22Rv1 (cell line): ENCODE measurements at regions not wholly inside any gene's neighbourhood (a gene's known extent, or its start where the extent isn't known, plus 50 kb on each side); places are given as distances from the start of the nearest gene placed in this dataset.

Experiments used
- H3K27ac ChIP-seq: fragments of 450-650 bp; 2 replicates; pipeline ENCODE4 v1.5.1; 2017
- CTCF ChIP-seq: fragments of 450-650 bp; IDR thresholded peaks from 2 replicates; pipeline ENCODE4 v1.5.1; 2017; ENCODE audit warnings: mild to moderate bottlenecking
- ZFX ChIP-seq: fragments of 450-650 bp; IDR thresholded peaks from 2 replicates; pipeline ENCODE4 v1.6.1; 2017; ENCODE audit warnings: antibody characterized with exemption, borderline replicate concordance

- TF ChIP-seq CTCF = no peak
- no peak for TF ChIP-seq ZFX
- H3K27ac ChIP-seq = no peak overlapping the region
Measured at GRCh38 chr4:138957302-138957701, 58.3 kb upstream of the NOCT start.

GRCh38 chr4:138954428-138954827 is 61.2 kb upstream of the NOCT start:
- no peak overlapping the region for H3K27ac ChIP-seq
- TF ChIP-seq CTCF (no peak), ZFX (no peak)

- H3K27ac ChIP-seq = no peak overlapping the region
- TF ChIP-seq CTCF = no peak
- no peak for TF ChIP-seq ZFX
Measured at GRCh38 chr4:138953961-138954371, 61.6 kb upstream of the NOCT start.

- TF ChIP-seq CTCF = no peak
Measured at GRCh38 chr4:138952411-138952810, 63.2 kb upstream of the NOCT start.

GRCh38 chr4:138951764-138952163 is 63.8 kb upstream of the NOCT start:
- H3K27ac ChIP-seq = no peak overlapping the region
- TF ChIP-seq CTCF (no peak), ZFX (no peak)

More at GRCh38 chr4:138952411-138952810, 63.2 kb upstream of the NOCT start:
- H3K27ac ChIP-seq = no peak overlapping the region

GRCh38 chr4:138949866-138950265 is 65.7 kb upstream of the NOCT start:
- no peak overlapping the region for H3K27ac ChIP-seq

GRCh38 chr4:138948918-138949317 is 66.7 kb upstream of the NOCT start:
- no peak for TF ChIP-seq ZFX
- no peak for TF ChIP-seq CTCF

More at GRCh38 chr4:138949866-138950265, 65.7 kb upstream of the NOCT start:
- no peak for TF ChIP-seq ZFX
- no peak for TF ChIP-seq CTCF

More at GRCh38 chr4:138948918-138949317, 66.7 kb upstream of the NOCT start:
- no peak overlapping the region for H3K27ac ChIP-seq
